HepG2 (cell line): ENCODE measurements at regions not wholly inside any gene's neighbourhood (a gene's known extent, or its start where the extent isn't known, plus 50 kb on each side); places are given as distances from the start of the nearest gene placed in this dataset.

Experiments used
- BCLAF1 ChIP-seq: fragments of 450-650 bp; IDR thresholded peaks from 2 replicates; pipeline ENCODE4 v1.6.1; 2017; ENCODE audit warnings: mild to moderate bottlenecking
- CCDC6 ChIP-seq: sonication (generic); formaldehyde crosslinking; IDR thresholded peaks from 2 replicates; pipeline ENCODE4 v1.8.1; 2022; ENCODE audit warnings: mild to moderate bottlenecking, missing genetic modification reagents, moderate library complexity
- CENPT ChIP-seq: sonication (generic); formaldehyde crosslinking; IDR thresholded peaks from 2 replicates; pipeline ENCODE4 v1.8.0; 2022; ENCODE audit warnings: low read depth, mild to moderate bottlenecking, moderate library complexity, missing genetic modification reagents
- GPBP1L1 ChIP-seq: sonication (generic); formaldehyde crosslinking; IDR thresholded peaks from 2 replicates; pipeline ENCODE4 v1.5.0; 2020; ENCODE audit warnings: mild to moderate bottlenecking, missing genetic modification reagents
- MAZ ChIP-seq, 2 experiments: sonication (generic) in 1 of 2; formaldehyde crosslinking in 1 of 2; IDR thresholded peaks; 2 replicates each; pipeline versions ENCODE4 v1.5.0 to v1.6.1; 2012 to 2020; ENCODE audit warnings: low read depth in 2 of 2, mild to moderate bottlenecking in 2 of 2, borderline replicate concordance in 1 of 2, improper control_type of control experiment in 1 of 2, low read length in 1 of 2, missing genetic modification reagents in 1 of 2, moderate library complexity in 1 of 2
- NKX3-1 ChIP-seq: sonication (generic); formaldehyde crosslinking; IDR thresholded peaks from 2 replicates; pipeline ENCODE4 v1.5.0; 2020; ENCODE audit warnings: missing genetic modification reagents
- PITX1 ChIP-seq: sonication (generic); formaldehyde crosslinking; IDR thresholded peaks from 2 replicates; pipeline ENCODE4 v1.5.1; 2020; ENCODE audit warnings: mild to moderate bottlenecking, missing genetic modification reagents
- POGZ ChIP-seq: sonication (generic); formaldehyde crosslinking; IDR thresholded peaks from 2 replicates; pipeline ENCODE4 v1.4.0; 2020; ENCODE audit warnings: mild to moderate bottlenecking, missing genetic modification reagents
- RBAK ChIP-seq: sonication (generic); formaldehyde crosslinking; IDR thresholded peaks from 2 replicates; pipeline ENCODE4 v1.5.1; 2020; ENCODE audit warnings: mild to moderate bottlenecking, missing genetic modification reagents
- RBM22 ChIP-seq: fragments of 200-400 bp; formaldehyde crosslinking; optimal IDR thresholded peaks from 2 replicates; pipeline ENCODE3; 2017; ENCODE audit warnings: mild to moderate bottlenecking, low read length, moderate library complexity
- SAP130 ChIP-seq: IDR thresholded peaks from 2 replicates; pipeline ENCODE4 v1.6.1; 2016; ENCODE audit warnings: low read depth
- SMARCE1 ChIP-seq: fragments of 450-650 bp; IDR thresholded peaks from 2 replicates; pipeline ENCODE4 v1.6.1; 2017; ENCODE audit warnings: borderline replicate concordance
- SRSF1 ChIP-seq: fragments of 200-400 bp; formaldehyde crosslinking; optimal IDR thresholded peaks from 2 replicates; pipeline ENCODE3; 2017; ENCODE audit warnings: mild to moderate bottlenecking, low read depth, low read length, moderate library complexity
- ZNF234 ChIP-seq: sonication (generic); formaldehyde crosslinking; conservative IDR thresholded peaks from 2 replicates; pipeline ENCODE4 v1.5.1; 2020; ENCODE audit warnings: mild to moderate bottlenecking, missing genetic modification reagents
- ZNF646 ChIP-seq: sonication (generic); formaldehyde crosslinking; IDR thresholded peaks from 2 replicates; pipeline ENCODE4 v1.9.0; 2021; ENCODE audit warnings: mild to moderate bottlenecking, missing genetic modification reagents
- TF ChIP-seq, protein P1 (sequence below): sonication (generic); formaldehyde crosslinking; conservative IDR thresholded peaks from 2 replicates; pipeline ENCODE4 v1.8.0; 2022; ENCODE audit warnings: mild to moderate bottlenecking, moderate library complexity, missing genetic modification reagents

- 0 out of 2 replicates have a peak, but pooled peaks have one; percentile 10 for TF ChIP-seq ZNF646 (CRISPR knock-in tag)
- no peak for TF ChIP-seq MAZ (IDR thresholded peaks at IDR 0.05; ENCODE audit: borderline replicate concordance, low read depth, low read length)
- TF ChIP-seq MAZ (CRISPR knock-in tag; IDR thresholded peaks at IDR 0.05; ENCODE audit: low read depth), result peak; percentile 43; the same call in 1 of the 2 replicates
- TF ChIP-seq, protein P1, sequence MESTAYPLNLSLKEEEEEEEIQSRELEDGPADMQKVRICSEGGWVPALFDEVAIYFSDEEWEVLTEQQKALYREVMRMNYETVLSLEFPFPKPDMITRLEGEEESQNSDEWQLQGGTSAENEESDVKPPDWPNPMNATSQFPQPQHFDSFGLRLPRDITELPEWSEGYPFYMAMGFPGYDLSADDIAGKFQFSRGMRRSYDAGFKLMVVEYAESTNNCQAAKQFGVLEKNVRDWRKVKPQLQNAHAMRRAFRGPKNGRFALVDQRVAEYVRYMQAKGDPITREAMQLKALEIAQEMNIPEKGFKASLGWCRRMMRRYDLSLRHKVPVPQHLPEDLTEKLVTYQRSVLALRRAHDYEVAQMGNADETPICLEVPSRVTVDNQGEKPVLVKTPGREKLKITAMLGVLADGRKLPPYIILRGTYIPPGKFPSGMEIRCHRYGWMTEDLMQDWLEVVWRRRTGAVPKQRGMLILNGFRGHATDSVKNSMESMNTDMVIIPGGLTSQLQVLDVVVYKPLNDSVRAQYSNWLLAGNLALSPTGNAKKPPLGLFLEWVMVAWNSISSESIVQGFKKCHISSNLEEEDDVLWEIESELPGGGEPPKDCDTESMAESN (CRISPR knock-in tag), result no peak
- peak; percentile 14; the same call in 1 of the 2 replicates for TF ChIP-seq PITX1 (CRISPR knock-in tag)
- no peak for TF ChIP-seq BCLAF1
- no peak for TF ChIP-seq NKX3-1 (CRISPR knock-in tag)
- TF ChIP-seq SMARCE1, result no peak
- TF ChIP-seq CCDC6 (CRISPR knock-in tag), result no peak
- no peak for TF ChIP-seq GPBP1L1 (CRISPR knock-in tag)
- no peak for TF ChIP-seq RBAK
- TF ChIP-seq SAP130 (CRISPR knock-in tag), result peak; percentile 50; the same call in 1 of the 2 replicates
- peak; percentile 29; the same call in 1 of the 2 replicates for TF ChIP-seq POGZ
- no peak for TF ChIP-seq RBM22
- no peak for TF ChIP-seq ZNF234 (CRISPR knock-in tag)
- TF ChIP-seq SRSF1, result peak; percentile 64
- TF ChIP-seq CENPT (CRISPR knock-in tag), result no peak
Measured at GRCh38 chrX:65034668-65035445, 58.6 kb upstream of the ZC4H2 start, which contains the start of gene ZC3H12B (continued).
